ENCODE measurements at regions not wholly inside any gene's neighbourhood (a gene's known extent, or its start where the extent isn't known, plus 50 kb on each side); places are given as distances from the start of the nearest gene placed in this dataset.

DNA sequence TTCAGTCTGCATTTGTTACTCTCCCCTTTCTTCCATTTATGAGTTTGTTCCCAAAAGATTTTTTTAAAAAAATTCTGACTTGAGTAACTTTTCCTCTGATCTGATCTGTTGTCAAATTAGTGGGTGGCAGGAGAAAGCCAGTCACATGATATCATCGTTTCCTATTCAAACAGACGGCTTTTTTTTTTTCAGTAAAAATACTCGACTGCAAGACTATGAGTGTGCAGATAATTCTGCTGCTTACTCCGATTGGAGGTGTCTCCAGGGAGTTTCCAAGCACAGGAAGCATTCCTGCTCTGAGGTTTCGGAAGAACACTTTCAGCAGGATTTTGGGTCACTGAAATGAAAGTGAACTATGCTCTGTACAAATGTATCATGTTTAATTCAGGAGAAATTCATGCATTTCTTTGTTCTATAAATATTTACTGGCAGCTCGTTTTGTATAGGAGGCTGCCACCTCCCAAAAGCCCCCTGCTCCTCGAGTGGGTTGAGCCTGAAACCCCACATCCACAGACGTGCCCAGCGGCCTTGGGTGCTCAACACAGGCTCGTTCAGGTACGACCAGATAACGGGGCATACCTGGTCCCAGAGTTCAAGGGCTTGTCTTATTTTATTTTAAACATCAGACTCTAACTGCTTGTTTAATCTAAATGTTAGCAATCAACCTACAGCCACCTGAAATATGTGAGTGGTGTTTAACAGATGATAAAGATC lies 126.9 kb upstream of the ZNF516 start:
- DNase-seq, result no peak
- Histone ChIP-seq H3K4me3 (ENCODE audit: low read depth in 2 of 2, low read length in 1 of 2) (peak overlapping the region in 1 of 2 experiments; percentile 26; a peak in 1 of 4 replicates), H4K20me1 (ENCODE audit: insufficient read depth) (no peaks in the 10 kb centered on the region), H3K27ac (ENCODE audit: low read depth in 2 of 2, low read length in 1 of 2) (no peak overlapping the region), H3K9me2 (no peaks in the 10 kb centered on the region), H3K36me3 (replicated peaks in 1 of 2; ENCODE audit: control insufficient read depth in 1 of 2, insufficient read depth in 2 of 2, low read length in 1 of 2) (no peaks in the 10 kb centered on the region), H3F3A (replicated peaks; ENCODE audit: insufficient read depth) (no peaks in the 10 kb centered on the region), H3K4me2 (0 out of 2 replicates have a peak overlapping the region, but pooled peaks have one; percentile 33), H2AFZ (ENCODE audit: low read depth) (no peak overlapping the region), H3K79me2 (ENCODE audit: insufficient read depth) (no peaks in the 10 kb centered on the region), H3K9me3 (no peaks in the 10 kb centered on the region), H3K27me3 (ENCODE audit: insufficient read depth) (no peaks in the 10 kb centered on the region), H3K4me1 (ENCODE audit: control insufficient read depth in 1 of 2, insufficient read depth in 2 of 2, low read depth in 1 of 2, low read length in 1 of 2) (no peaks in the 10 kb centered on the region; a peak in 1 of 4 replicates), H3K9ac (no peak overlapping the region)
- WGBS (ENCODE audit: low lambda C conversion rate), result 11% methylated on average over 12 of the region's 12 CpGs
- no peak for TF ChIP-seq ELF1 (IDR thresholded peaks at IDR 0.05)
- TF ChIP-seq MXI1 (IDR thresholded peaks at IDR 0.05; ENCODE audit: low read depth, low read length), result no peak
- no peak for TF ChIP-seq FOXM1 (IDR thresholded peaks at IDR 0.05; ENCODE audit: low read depth)
- no peak for TF ChIP-seq NFIC (IDR thresholded peaks at IDR 0.05; ENCODE audit: borderline replicate concordance)
- TF ChIP-seq RCOR1 (IDR thresholded peaks at IDR 0.05; ENCODE audit: low read length), result no peak
- TF ChIP-seq NRF1 (IDR thresholded peaks at IDR 0.05; ENCODE audit: low read depth, low read length), result no peak
- TF ChIP-seq TCF12 (IDR thresholded peaks at IDR 0.05), result no peak
- TF ChIP-seq, protein P1, sequence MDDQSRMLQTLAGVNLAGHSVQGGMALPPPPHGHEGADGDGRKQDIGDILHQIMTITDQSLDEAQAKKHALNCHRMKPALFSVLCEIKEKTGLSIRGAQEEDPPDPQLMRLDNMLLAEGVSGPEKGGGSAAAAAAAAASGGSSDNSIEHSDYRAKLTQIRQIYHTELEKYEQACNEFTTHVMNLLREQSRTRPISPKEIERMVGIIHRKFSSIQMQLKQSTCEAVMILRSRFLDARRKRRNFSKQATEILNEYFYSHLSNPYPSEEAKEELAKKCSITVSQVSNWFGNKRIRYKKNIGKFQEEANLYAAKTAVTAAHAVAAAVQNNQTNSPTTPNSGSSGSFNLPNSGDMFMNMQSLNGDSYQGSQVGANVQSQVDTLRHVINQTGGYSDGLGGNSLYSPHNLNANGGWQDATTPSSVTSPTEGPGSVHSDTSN (IDR thresholded peaks at IDR 0.05), result no peak
- TF ChIP-seq, protein P2, sequence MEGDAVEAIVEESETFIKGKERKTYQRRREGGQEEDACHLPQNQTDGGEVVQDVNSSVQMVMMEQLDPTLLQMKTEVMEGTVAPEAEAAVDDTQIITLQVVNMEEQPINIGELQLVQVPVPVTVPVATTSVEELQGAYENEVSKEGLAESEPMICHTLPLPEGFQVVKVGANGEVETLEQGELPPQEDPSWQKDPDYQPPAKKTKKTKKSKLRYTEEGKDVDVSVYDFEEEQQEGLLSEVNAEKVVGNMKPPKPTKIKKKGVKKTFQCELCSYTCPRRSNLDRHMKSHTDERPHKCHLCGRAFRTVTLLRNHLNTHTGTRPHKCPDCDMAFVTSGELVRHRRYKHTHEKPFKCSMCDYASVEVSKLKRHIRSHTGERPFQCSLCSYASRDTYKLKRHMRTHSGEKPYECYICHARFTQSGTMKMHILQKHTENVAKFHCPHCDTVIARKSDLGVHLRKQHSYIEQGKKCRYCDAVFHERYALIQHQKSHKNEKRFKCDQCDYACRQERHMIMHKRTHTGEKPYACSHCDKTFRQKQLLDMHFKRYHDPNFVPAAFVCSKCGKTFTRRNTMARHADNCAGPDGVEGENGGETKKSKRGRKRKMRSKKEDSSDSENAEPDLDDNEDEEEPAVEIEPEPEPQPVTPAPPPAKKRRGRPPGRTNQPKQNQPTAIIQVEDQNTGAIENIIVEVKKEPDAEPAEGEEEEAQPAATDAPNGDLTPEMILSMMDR (IDR thresholded peaks at IDR 0.05), result no peak
- TF ChIP-seq SIN3A (IDR thresholded peaks at IDR 0.05; ENCODE audit: borderline replicate concordance, low read depth, low read length), result no peak
- TF ChIP-seq, protein P3, sequence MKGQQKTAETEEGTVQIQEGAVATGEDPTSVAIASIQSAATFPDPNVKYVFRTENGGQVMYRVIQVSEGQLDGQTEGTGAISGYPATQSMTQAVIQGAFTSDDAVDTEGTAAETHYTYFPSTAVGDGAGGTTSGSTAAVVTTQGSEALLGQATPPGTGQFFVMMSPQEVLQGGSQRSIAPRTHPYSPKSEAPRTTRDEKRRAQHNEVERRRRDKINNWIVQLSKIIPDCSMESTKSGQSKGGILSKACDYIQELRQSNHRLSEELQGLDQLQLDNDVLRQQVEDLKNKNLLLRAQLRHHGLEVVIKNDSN (IDR thresholded peaks at IDR 0.05; ENCODE audit: borderline replicate concordance, low read depth), result no peak
- no peak for TF ChIP-seq GABPA (IDR thresholded peaks at IDR 0.05; ENCODE audit: low read depth)
- no peak for TF ChIP-seq SMC3 (IDR thresholded peaks at IDR 0.05; ENCODE audit: low read depth, low read length)
- TF ChIP-seq EZH2phosphoT487 (IDR thresholded peaks at IDR 0.05; ENCODE audit: borderline replicate concordance, low read depth), result no peak
- no peak for TF ChIP-seq FOXJ3 (CRISPR knock-in tag; IDR thresholded peaks at IDR 0.05)
- TF ChIP-seq GATA2 (CRISPR knock-in tag; IDR thresholded peaks at IDR 0.05), result no peak
- no peak for TF ChIP-seq RFX5 (IDR thresholded peaks at IDR 0.05; ENCODE audit: low read length)
- TF ChIP-seq, protein P4, sequence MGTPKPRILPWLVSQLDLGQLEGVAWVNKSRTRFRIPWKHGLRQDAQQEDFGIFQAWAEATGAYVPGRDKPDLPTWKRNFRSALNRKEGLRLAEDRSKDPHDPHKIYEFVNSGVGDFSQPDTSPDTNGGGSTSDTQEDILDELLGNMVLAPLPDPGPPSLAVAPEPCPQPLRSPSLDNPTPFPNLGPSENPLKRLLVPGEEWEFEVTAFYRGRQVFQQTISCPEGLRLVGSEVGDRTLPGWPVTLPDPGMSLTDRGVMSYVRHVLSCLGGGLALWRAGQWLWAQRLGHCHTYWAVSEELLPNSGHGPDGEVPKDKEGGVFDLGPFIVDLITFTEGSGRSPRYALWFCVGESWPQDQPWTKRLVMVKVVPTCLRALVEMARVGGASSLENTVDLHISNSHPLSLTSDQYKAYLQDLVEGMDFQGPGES (IDR thresholded peaks at IDR 0.05; ENCODE audit: low read depth, low read length), result no peak
- no peak for TF ChIP-seq CHD2 (IDR thresholded peaks at IDR 0.05; ENCODE audit: low read length, partially characterized antibody)
- ChIA-PET CTCF (interaction anchor here (1.5 kb wide), 1 partner anchor 223 kb away, joined by 4 read pairs; no protein-coding TSS in a partner anchor), POLR2A (no interaction called here)

Data from SK-N-SH (cell line).